DMS53 treated with DMSO at 0.1 percent for 48 hours (cell line): ENCODE measurements at regions not wholly inside any gene's neighbourhood (a gene's known extent, or its start where the extent isn't known, plus 50 kb on each side); places are given as distances from the start of the nearest gene placed in this dataset.

ENCODE experiments used
- DNase-seq: peaks from one replicate; lab custom pipeline; 2025; ENCODE audit not compliant: unreplicated experiment; lab: John Stamatoyannopoulos, UW

- DNase-seq, result no peak
Measured at GRCh38 chr4:125994430-125994829, 679.7 kb downstream of the FAT4 start.

DNA sequence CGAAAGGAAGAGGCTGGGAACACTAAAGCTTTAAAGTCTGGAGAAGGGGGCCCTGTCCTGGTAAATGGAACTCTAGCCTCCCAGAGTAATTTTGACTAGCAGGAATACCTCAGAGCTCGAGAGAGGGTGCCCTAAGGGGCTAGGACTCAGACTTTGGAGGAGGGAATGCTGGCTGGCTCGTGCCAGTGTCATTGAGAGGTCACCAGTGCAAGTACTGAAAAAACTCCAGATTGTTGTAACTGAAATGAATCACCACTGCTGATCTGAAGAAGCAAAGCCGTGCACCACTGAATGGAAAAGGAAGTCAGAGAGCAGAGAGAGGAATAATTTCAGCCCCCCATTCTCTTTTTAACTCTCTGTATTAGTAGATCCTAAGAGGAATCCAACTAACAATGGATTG, 690.2 kb downstream of the FAT4 start:
- DNase-seq, result no peak

DNA sequence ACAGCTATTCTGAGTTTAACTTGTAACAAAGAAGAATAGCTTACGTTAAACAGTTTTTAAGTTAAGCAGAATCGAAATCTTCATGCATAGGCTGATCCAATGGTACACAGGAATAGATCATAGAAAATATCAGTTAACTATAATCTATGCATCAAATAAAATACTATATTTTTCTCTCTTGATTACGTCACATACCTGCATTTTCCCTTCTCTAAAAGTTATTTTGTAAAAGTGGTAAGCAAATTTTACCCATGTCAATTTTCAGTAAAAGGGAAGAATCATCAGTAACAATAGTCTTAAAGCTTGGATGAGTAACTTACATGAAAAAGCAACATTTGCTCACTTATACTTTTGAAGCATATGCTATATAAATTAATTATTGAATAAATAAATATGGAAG, 692.4 kb downstream of the FAT4 start:
- no peak for DNase-seq

DNA sequence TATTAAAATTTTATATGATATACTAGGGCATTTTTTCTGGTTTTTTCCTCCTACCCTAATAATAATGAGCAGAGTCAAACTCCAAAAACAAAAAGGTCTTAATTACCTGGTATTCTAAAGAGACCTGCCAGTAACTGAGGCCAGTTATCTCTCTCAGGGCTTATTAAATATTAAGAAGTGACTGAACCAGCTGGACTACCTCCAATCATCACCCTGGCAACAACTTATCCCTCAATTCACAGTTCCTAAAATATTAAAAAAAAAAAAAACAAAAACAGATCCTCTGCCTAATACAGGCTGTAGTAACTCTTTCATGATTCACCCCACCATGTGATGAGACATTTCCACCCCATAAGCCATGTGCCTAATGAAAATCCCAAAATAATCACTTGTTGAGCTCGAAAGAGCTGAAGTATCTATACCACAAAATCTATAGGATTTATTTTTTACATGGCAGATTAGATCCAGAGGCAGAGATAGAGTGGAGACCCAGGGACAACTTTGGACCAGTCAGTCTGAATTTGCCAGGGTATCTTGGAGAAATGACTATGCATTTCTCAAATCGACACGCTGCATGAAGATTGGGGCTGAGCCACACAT, 698.0 kb downstream of the FAT4 start:
- DNase-seq, result no peak

- no peak for DNase-seq
Measured at GRCh38 chr4:126018274-126018673, 703.5 kb downstream of the FAT4 start.

DNA sequence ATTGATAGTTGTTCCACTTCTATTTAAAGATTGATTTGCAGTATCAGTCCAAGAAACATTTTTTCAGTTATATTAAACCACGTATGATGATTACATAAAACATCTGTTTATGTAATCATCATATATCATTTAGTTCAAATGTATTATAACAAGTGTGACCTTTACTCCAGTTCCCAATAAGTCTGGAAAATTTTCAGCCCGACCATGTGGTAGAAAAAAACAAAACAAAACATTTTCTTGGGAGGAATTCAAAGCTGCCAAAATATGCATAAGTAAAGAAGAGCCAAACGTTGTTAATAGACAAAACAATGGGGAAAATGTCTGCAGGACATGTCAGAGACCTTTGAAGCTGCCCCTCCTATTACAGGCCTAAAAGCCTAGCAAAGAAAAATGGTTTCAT, 709.1 kb downstream of the FAT4 start:
- no peak for DNase-seq

GRCh38 chr4:126027601-126028000, 712.8 kb downstream of the FAT4 start:
- no peak for DNase-seq

- DNase-seq, result no peak
Measured at GRCh38 chr4:126028876-126029275, 714.1 kb downstream of the FAT4 start.

GRCh38 chr4:126037231-126037630, 722.5 kb downstream of the FAT4 start:
- no peak for DNase-seq

DNA sequence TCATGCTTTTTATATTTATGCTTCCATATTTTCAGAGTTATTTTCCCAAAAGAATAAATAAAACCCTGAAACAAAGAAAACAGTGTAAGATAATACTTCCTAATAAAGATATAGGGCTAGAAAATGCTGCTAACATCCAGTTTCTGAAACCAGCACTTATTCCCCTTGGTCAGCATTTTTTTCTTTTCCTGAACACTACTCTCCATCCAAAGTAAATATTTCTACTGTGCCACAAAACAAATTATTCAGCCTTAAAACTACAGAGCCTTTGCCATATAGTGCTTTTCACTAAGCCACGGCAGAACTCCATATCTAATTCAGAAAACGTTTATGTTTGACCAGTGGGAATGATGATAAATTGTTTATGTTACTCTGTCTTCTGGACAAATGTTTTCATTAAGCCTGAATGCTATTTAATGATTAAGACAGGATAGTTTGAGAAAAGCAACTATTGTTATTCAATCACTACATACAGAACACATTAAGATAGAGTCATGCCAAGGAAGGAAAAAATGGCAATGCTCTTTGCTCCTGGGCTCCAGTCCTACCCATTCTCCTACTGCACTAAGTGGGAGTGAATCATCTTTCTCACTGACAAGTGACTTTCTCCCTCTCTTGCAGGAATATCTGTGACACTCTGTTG, 723.9 kb downstream of the FAT4 start:
- no peak for DNase-seq

DNA sequence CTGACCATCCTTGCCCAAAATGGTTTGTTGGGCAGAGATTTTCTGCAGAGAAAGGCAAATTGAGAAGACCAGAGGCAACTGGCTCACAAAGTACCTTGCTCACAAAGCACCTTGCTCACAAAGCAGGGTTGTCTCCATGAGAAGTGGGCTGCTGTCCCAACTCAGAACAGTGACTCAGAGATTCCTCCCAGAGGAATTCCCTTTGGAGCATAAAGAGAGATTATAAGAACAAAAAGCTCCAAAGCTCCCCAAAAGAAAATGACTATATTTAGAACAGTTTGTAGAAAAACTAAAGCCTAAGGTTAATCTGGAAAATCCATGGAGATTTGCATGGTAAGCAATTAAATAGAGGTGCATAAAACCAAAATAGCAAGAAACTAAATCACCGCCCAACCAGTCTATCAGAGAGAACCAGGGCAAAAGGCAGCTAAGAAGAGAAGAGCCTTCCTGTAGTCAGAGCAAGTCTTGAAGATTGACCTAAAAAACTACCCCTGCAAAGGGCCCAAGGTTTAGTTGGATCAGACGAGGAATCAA, 731.4 kb downstream of the FAT4 start:
- DNase-seq, result no peak

DNA sequence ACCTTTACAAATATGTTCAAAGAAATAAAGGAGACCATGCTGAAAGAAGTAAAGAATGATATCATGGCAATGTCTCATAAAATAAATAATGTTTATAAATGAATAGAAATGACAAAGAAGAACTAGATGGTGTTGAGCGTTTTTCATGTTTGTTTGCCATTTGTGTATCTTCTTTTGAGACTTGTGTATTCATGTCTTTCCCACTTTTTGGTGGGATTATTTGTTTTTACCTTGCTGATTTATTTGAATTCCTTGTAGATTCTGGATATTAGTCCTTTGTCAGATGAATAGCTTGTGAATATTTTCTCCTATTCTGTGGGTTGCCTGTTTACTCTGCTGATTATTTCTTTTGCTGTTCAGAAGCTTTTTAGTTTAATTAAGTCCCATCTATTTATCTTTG, 732.4 kb downstream of the FAT4 start:
- DNase-seq, result no peak

- DNase-seq, result no peak
Measured at GRCh38 chr4:126051689-126052424, 737.1 kb downstream of the FAT4 start.

DNA sequence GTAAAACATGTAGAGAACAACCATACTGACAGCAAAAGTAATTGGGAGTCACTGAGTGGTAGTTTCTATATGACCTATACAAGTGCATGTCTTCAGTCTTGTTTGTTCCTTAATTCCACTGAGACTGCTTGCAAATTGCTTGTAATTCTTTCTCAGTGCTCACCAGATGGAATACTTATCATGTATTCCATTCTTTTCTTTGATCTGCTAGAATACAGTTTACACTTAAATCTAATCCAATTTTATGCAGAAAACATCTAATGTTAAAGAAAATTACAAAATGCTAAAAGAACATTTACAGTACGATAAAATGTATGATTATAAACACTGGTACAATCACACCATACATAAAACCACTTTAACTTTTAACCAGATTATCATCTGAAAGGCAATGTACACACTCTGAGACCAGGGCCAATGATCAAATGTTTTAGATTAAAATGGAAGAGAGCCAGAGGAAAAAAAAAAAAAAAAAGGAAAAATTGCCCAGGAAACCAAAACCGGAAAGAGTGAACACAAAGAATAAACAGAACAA, 741.4 kb downstream of the FAT4 start:
- no peak for DNase-seq

GRCh38 chr4:126057371-126057770, 742.6 kb downstream of the FAT4 start:
- no peak for DNase-seq

DNA sequence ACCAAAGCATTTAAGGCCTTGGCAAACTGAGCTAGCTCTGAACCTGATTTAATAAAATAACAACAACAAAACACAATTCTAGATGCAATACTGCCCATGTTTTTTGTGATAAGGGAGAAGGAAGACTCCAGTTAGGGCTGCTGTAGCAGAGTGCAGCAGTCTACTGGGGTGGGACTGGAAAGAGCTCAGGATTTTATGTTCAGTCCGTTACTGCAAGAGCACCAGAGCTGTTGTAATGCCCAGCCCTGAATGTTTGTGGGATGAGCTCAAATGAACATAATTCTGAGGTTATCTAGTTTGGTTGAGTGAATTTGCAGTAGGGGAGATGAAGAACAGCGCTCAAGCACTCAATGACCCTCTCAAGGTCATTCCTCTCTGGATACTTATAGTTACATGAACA, 743.8 kb downstream of the FAT4 start:
- DNase-seq, result no peak

DNA sequence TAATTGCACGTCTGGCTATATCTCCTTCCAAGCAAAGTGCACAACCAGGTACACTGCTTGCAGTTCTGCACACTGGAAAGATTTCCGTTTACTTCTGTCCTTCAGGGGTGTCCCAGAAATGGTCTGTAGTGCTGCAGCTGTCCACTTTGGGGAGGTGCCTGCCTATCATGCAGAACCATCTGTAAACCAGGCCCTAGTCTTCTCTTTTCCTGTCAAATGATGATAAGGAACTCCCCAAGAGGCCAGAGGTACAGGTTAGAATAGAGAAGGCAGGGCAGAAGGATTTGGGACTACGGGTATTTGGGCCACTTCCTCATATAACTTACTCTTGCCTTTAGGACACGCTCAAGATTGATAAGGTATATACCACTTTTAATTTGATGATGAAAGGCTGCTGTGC, 746.9 kb downstream of the FAT4 start:
- no peak for DNase-seq

DNA sequence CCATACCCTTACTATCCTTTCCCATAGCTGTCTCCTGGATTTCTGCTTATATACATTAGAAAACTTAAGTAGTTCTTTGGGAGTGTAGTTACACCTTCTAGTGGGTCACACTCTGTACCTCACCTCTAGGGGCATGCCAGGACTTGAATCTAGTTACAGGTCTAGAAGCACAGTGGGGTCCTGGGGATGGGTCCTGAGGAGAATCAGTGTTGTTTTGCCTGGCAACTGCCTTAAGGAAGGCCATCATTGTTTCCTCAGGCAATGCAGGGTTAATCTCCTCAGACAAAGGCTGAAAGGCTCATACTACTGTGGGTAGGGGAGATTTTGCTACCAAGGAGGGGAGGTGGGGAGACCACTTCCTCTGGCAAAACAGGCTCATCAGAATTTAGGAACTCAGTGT, 750.3 kb downstream of the FAT4 start:
- DNase-seq, result no peak

DNA sequence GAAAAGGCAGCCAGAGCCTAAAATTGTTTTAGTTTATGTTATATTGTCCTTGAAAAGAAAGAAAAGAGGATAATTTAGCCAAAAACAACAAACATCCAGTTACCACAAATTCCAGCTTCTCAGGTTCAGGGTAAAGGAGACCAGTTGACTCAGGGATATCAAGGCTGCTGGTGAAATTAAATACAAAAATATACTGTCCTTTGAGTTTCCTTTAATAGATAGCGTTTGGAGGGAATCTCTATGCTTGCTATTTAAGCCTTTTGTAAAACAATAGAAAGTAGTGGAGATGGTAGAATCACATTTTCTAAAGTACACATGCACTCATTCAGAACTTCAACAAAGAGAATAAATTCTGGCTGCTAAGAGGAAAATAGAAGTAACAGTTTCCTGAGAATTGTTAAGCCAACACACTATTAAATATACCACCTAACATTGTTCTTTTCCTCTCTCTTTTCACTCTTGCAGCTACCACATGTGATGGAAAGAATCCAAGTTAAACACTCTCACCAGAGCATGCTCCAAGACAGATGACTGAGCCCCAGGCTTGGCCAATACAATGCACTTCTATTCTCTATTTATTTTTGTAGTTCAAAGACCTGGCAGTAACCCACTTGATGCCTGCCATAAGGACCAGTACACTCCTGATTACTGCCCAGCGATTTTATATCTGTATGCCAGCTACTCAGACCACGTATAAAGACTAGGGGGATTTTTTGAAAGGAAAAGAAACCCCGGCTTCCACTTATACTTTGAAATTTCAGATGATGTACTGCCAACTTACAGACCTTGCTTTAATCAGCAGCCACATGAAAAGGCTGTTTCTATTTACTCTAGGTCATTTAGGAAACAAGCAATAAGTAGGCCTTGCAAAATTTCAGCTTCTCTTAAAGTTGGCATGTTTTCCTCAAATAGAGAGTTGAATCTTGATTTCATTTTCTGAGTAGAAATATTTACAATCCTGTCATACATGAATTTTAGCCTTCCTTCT, 756.9 kb downstream of the FAT4 start:
- DNase-seq, result peak; percentile 80

DNA sequence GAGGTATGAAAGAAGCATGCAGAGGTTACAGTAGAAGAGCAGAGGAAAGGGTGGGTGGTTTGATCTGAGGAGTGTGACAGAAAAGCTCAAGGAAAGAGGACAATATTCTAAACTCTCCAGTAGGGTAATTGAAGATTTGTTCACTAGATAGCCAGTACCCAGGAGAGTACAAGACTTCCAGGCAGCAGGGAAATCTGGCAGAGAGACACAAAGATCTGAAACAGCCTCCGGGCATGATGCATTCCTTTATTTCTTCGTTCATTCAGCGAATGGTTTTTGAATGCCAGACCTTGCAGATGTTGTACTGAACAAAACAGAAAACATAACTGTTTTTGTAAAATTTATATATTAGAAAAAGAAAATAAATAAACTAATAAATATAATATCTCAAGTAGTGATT, 766.6 kb downstream of the FAT4 start:
- DNase-seq, result no peak

- no peak for DNase-seq
Measured at GRCh38 chr4:126086041-126086440, 771.3 kb downstream of the FAT4 start.
